HG03469 (cell line): ENCODE measurements at regions not wholly inside any gene's neighbourhood (a gene's known extent, or its start where the extent isn't known, plus 50 kb on each side); places are given as distances from the start of the nearest gene placed in this dataset.
A peak's percentile ranks its signal among the peaks of the same experiment; 100 is the strongest.
"Not testable (repeated sequence)": the region's sequence is repeated elsewhere in the genome, so short reads cannot be mapped to it uniquely, and the experiment has no call there.

Experiments used
- ATAC-seq: cut with Tn5 transposase; IDR thresholded peaks from one replicate; pipeline ENCODE4 v1.9.1; 2021; ENCODE audit warnings: mild to moderate bottlenecking, moderate library complexity, moderate number of reproducible peaks; ENCODE audit not compliant: unreplicated experiment

- no peak for ATAC-seq
Observed at GRCh38 chr1:222187566-222188332, 360.2 kb downstream of the HHIPL2 start.

- ATAC-seq, result no peak
Observed at GRCh38 chr1:222182641-222183040, 365.3 kb downstream of the HHIPL2 start.

- ATAC-seq, result no peak
Observed at GRCh38 chr1:222181191-222181590, 366.7 kb downstream of the HHIPL2 start.

GRCh38 chr1:222177496-222177895 lies 370.4 kb downstream of the HHIPL2 start:
- ATAC-seq, result not testable (repeated sequence)

GRCh38 chr1:222171005-222171404 lies 376.9 kb downstream of the HHIPL2 start:
- peak; percentile 56 for ATAC-seq

GRCh38 chr1:222168621-222169020 lies 379.3 kb downstream of the HHIPL2 start:
- ATAC-seq, result no peak

GRCh38 chr1:222167896-222168295 lies 380.0 kb downstream of the HHIPL2 start:
- ATAC-seq, result no peak

GRCh38 chr1:222167111-222167510 lies 380.8 kb downstream of the HHIPL2 start:
- peak; percentile 48 for ATAC-seq

- no peak for ATAC-seq
Observed at GRCh38 chr1:222165629-222166028, 382.3 kb downstream of the HHIPL2 start.

GRCh38 chr1:222163895-222164294 lies 384.0 kb downstream of the HHIPL2 start:
- ATAC-seq, result no peak

- no peak for ATAC-seq
Observed at GRCh38 chr1:222161676-222162075, 386.2 kb downstream of the HHIPL2 start.

- no peak for ATAC-seq
Observed at GRCh38 chr1:222157612-222158011, 390.3 kb downstream of the HHIPL2 start.

GRCh38 chr1:222140206-222140605 lies 398.3 kb upstream of the DUSP10 start:
- no peak for ATAC-seq

GRCh38 chr1:222138095-222138494 lies 396.2 kb upstream of the DUSP10 start:
- no peak for ATAC-seq

GRCh38 chr1:222136869-222137268 lies 395.0 kb upstream of the DUSP10 start:
- ATAC-seq, result no peak

GRCh38 chr1:222129041-222129440 lies 387.2 kb upstream of the DUSP10 start:
- no peak for ATAC-seq

GRCh38 chr1:222127526-222128152 lies 385.8 kb upstream of the DUSP10 start:
- no peak for ATAC-seq

- no peak for ATAC-seq
Observed at GRCh38 chr1:222127096-222127495, 385.2 kb upstream of the DUSP10 start.

GRCh38 chr1:222126052-222126451 lies 384.2 kb upstream of the DUSP10 start:
- no peak for ATAC-seq

GRCh38 chr1:222124602-222125001 lies 382.7 kb upstream of the DUSP10 start:
- ATAC-seq, result no peak

GRCh38 chr1:222123111-222123510 lies 381.2 kb upstream of the DUSP10 start:
- no peak for ATAC-seq

GRCh38 chr1:222117809-222118208 lies 375.9 kb upstream of the DUSP10 start:
- no peak for ATAC-seq
